SU-DHL-6 (cell line): ENCODE measurements at regions not wholly inside any gene's neighbourhood (a gene's known extent, or its start where the extent isn't known, plus 50 kb on each side); places are given as distances from the start of the nearest gene placed in this dataset.

Experiments used
- H2AFZ ChIP-seq: fragments of 200-600 bp; sonication (generic); 2 replicates; pipeline ENCODE4 v1.6.1; 2014; ENCODE audit warnings: low read depth, mild to moderate bottlenecking, moderate library complexity, mixed read lengths, antibody characterized with exemption, low read length; ENCODE audit not compliant: severe bottlenecking
- H3F3A ChIP-seq: fragments of 200-600 bp; shearing (Covaris generic); 2 replicates; pipeline ENCODE4 v1.6.0; 2016; ENCODE audit warnings: antibody characterized with exemption, mild to moderate bottlenecking; ENCODE audit not compliant: insufficient read depth
- H3K27ac ChIP-seq: fragments of 200-600 bp; sonication (generic); 2 replicates; pipeline ENCODE4 v1.5.1; 2016; ENCODE audit warnings: low read depth, mild to moderate bottlenecking, low read length, moderate library complexity, mixed read lengths
- H3K27me3 ChIP-seq: fragments of 200-600 bp; sonication (generic), shearing (Covaris generic); 2 replicates; pipeline ENCODE4 v1.6.0; 2014; ENCODE audit warnings: mild to moderate bottlenecking, low read length
- H3K36me3 ChIP-seq: fragments of 200-600 bp; sonication (generic); 2 replicates; pipeline ENCODE4 v1.6.1; 2014; ENCODE audit warnings: mild to moderate bottlenecking, low read length, mixed read lengths
- H3K4me2 ChIP-seq: fragments of 300-600, 200-600 bp; shearing (Covaris generic), sonication (generic); 2 replicates; pipeline ENCODE4 v1.6.0; 2014; ENCODE audit warnings: low read length, low read depth, mild to moderate bottlenecking; ENCODE audit not compliant: poor library complexity, severe bottlenecking
- H3K4me3 ChIP-seq: fragments of 200-600 bp; sonication (generic); 2 replicates; pipeline ENCODE4 v1.5.1; 2014; ENCODE audit warnings: antibody characterized with exemption, low read length, mild to moderate bottlenecking, mixed read lengths; ENCODE audit not compliant: insufficient read depth, poor library complexity, severe bottlenecking
- H3K79me2 ChIP-seq: fragments of 200-600 bp; sonication (generic); 2 replicates; pipeline ENCODE4 v1.6.1; 2014; ENCODE audit warnings: mild to moderate bottlenecking, low read length, moderate library complexity; ENCODE audit not compliant: insufficient read depth
- H3K9ac ChIP-seq: fragments of 200-600 bp; sonication (generic); 2 replicates; pipeline ENCODE4 v1.7.0; 2014; ENCODE audit warnings: mild to moderate bottlenecking, low read length
- H3K9me2 ChIP-seq: fragments of 200-600 bp; sonication (generic); replicated peaks from 2 replicates; pipeline ENCODE4 v1.6.1; 2014; ENCODE audit warnings: low read length; ENCODE audit not compliant: insufficient read depth
- H3K9me3 ChIP-seq: fragments of 200-600 bp; sonication (generic); 2 replicates; pipeline ENCODE4 v1.6.1; 2014; ENCODE audit warnings: low read length, mixed read lengths; ENCODE audit not compliant: insufficient read depth
- H4K20me1 ChIP-seq: fragments of 200-600 bp; sonication (generic); 2 replicates; pipeline ENCODE4 v1.6.1; 2014; ENCODE audit warnings: low read depth, mild to moderate bottlenecking, antibody characterized with exemption, low read length, moderate library complexity, mixed read lengths
- CTCF ChIP-seq: fragments of 200-600 bp; sonication (generic); IDR thresholded peaks from one replicate; pipeline ENCODE4 v1.5.1; 2017; ENCODE audit warnings: antibody characterized with exemption, mild to moderate bottlenecking, low read length, moderate library complexity; ENCODE audit not compliant: insufficient read depth, poor library complexity, severe bottlenecking
- EZH2phosphoT487 ChIP-seq: fragments of 200-600 bp; sonication (generic), shearing (Covaris generic); conservative IDR thresholded peaks from 2 replicates; pipeline ENCODE4 v1.6.1; 2018; ENCODE audit warnings: mild to moderate bottlenecking, antibody characterized with exemption, low read length, moderate library complexity, mixed read lengths

GRCh38 chr3:20588781-20589180, 402.8 kb upstream of the SGO1 start:
- no peaks in the 10 kb centered on the region for H3K27me3 ChIP-seq
- H3K36me3 ChIP-seq = no peaks in the 10 kb centered on the region
- no peak overlapping the region for H3K27ac ChIP-seq
- no peaks in the 10 kb centered on the region for H4K20me1 ChIP-seq
- no peak overlapping the region for H2AFZ ChIP-seq
- H3K4me3 ChIP-seq = no peak overlapping the region
- H3K9me2 ChIP-seq = no peaks in the 10 kb centered on the region
- TF ChIP-seq EZH2phosphoT487 (no peak), CTCF (no peak)
- no peak overlapping the region for H3K4me2 ChIP-seq
- no peaks in the 10 kb centered on the region for H3F3A ChIP-seq
- H3K9me3 ChIP-seq = no peaks in the 10 kb centered on the region
- no peak overlapping the region for H3K9ac ChIP-seq
- H3K79me2 ChIP-seq = no peaks in the 10 kb centered on the region

GRCh38 chr3:20583648-20584047, 397.6 kb upstream of the SGO1 start:
- H3K4me2 ChIP-seq = no peak overlapping the region
- TF ChIP-seq CTCF (no peak), EZH2phosphoT487 (no peak)
- H3K36me3 ChIP-seq = no peaks in the 10 kb centered on the region
- no peaks in the 10 kb centered on the region for H3K79me2 ChIP-seq
- H3K27me3 ChIP-seq = no peaks in the 10 kb centered on the region
- H3K9ac ChIP-seq = no peak overlapping the region
- no peak overlapping the region for H2AFZ ChIP-seq
- H4K20me1 ChIP-seq = no peaks in the 10 kb centered on the region
- no peaks in the 10 kb centered on the region for H3F3A ChIP-seq
- H3K9me3 ChIP-seq = no peaks in the 10 kb centered on the region
- H3K27ac ChIP-seq = no peak overlapping the region
- H3K9me2 ChIP-seq = no peaks in the 10 kb centered on the region
- no peak overlapping the region for H3K4me3 ChIP-seq

GRCh38 chr3:20576228-20576627, 390.2 kb upstream of the SGO1 start:
- Histone ChIP-seq H3K27me3 (no peaks in the 10 kb centered on the region), H3F3A (no peaks in the 10 kb centered on the region), H3K9me2 (no peaks in the 10 kb centered on the region), H3K36me3 (no peaks in the 10 kb centered on the region), H3K9ac (no peak overlapping the region), H3K4me2 (no peak overlapping the region), H2AFZ (no peak overlapping the region), H4K20me1 (no peaks in the 10 kb centered on the region), H3K27ac (no peak overlapping the region), H3K9me3 (no peaks in the 10 kb centered on the region), H3K79me2 (no peaks in the 10 kb centered on the region), H3K4me3 (no peak overlapping the region)
- TF ChIP-seq EZH2phosphoT487 (no peak), CTCF (no peak)

GRCh38 chr3:20575146-20575545, 389.1 kb upstream of the SGO1 start:
- H3F3A ChIP-seq = no peaks in the 10 kb centered on the region
- TF ChIP-seq CTCF (no peak), EZH2phosphoT487 (no peak)
- no peak overlapping the region for H2AFZ ChIP-seq
- H3K36me3 ChIP-seq = no peaks in the 10 kb centered on the region
- H3K4me2 ChIP-seq = no peak overlapping the region
- H4K20me1 ChIP-seq = no peaks in the 10 kb centered on the region
- no peak overlapping the region for H3K4me3 ChIP-seq
- no peaks in the 10 kb centered on the region for H3K9me2 ChIP-seq
- no peaks in the 10 kb centered on the region for H3K79me2 ChIP-seq
- no peaks in the 10 kb centered on the region for H3K27me3 ChIP-seq
- no peaks in the 10 kb centered on the region for H3K9me3 ChIP-seq
- no peak overlapping the region for H3K27ac ChIP-seq
- H3K9ac ChIP-seq = no peak overlapping the region
